ENCODE measurements at regions not wholly inside any gene's neighbourhood (a gene's known extent, or its start where the extent isn't known, plus 50 kb on each side); places are given as distances from the start of the nearest gene placed in this dataset.

DNA sequence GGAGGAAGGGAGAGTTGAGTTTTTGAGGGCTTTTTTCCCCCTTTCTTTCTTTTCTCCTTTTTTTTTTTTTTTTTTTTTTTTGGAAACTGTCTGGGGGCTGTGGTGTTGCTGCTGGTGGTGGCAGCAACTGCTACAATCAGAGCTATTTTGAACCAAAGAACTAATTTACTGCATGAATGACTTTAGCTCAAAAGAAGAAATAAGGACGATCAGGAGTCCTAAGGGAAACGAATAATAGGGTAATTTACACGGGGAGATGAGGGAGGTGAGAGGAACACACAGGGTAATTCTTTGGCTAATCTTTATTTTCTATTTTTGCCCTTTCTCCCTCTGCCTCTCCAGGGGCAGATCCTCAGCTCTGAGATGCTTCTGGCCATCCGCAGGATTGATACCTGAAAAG, 119.8 kb downstream of the TMEM132E start:
- no peak for TF ChIP-seq CTCF (conservative IDR thresholded peaks at IDR 0.05; ENCODE audit: low read length)
- DNase-seq (ENCODE audit: low read depth), result no peak
- H3K4me3 ChIP-seq (ENCODE audit: low read length), result no peak overlapping the region

- no peak for DNase-seq (ENCODE audit: low read depth)
- no peak for TF ChIP-seq CTCF (conservative IDR thresholded peaks at IDR 0.05; ENCODE audit: low read length)
- no peak overlapping the region for H3K4me3 ChIP-seq (ENCODE audit: low read length)
Observed at GRCh38 chr17:34692920-34693319, 113.5 kb downstream of the TMEM132E start.

Data from AG10803 (cell line).